GM19240 (cell line): ENCODE measurements at regions not wholly inside any gene's neighbourhood (a gene's known extent, or its start where the extent isn't known, plus 50 kb on each side); places are given as distances from the start of the nearest gene placed in this dataset.

ENCODE experiments used
- DNase-seq: peaks from one replicate; pipeline ENCODE4 v3.0.0; 2011; ENCODE audit warnings: low spot score; ENCODE audit not compliant: insufficient read length

DNA sequence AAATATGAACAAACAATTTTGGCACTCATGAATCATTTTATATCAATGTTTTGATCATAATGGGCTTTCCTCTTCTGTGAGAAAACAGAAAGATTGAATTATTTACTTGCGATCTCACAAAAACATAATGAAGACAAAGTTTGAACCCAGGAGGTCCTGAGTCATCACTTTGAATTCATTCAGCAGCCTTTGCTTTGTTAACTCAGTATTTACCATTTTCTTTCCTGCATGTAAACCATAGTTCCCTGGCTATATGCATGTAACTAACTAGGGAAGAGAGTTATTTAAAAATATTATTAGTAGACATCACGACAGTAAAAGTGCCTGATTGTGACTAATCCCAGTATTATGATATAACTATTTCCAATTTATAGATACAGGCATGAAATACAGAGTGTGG lies 1026.2 kb downstream of the PLOD2 start:
- no peak for DNase-seq

GRCh38 chr3:145144361-145144760 lies 1016.6 kb downstream of the PLOD2 start:
- DNase-seq: no peak

DNA sequence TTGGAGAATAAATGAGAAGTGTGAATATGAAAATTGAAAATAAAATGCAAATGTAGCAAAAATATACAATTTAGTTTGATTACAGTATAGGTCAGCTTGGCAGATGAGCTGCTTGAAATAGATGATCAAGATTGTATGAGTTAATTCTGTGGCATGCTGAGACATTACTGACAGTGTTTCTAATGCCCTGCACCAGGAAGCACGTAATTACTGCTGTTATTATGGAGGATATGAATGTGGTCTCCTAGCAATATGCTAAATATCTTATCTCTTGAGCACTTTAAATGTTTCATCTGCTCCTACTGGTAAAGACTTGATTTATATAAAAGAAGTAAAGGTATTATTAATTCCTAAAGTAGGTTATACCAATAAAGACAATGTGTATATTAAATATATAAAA lies 1015.5 kb downstream of the PLOD2 start:
- no peak for DNase-seq

DNA sequence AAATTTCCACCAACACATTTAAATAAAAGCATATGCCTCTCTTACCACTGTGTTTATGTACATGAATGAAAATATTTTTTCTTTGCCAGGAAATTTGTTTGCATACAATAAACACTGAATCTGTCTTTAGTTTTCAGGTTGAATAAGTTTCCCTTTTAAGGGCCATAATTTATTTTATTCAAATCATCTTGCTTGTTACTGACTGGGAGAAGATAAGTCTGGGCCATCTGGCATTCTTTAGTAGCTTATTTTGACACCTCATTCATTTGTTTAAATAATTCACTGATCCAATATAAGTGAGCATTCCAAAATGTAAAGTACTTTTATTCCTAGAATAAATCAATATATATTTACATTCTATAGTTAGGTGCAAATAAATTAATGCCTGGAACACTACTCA lies 1001.3 kb downstream of the PLOD2 start:
- no peak for DNase-seq

- no peak for DNase-seq
These were observed 990.9 kb downstream of the PLOD2 start for GRCh38 chr3:145170121-145170520.

DNA sequence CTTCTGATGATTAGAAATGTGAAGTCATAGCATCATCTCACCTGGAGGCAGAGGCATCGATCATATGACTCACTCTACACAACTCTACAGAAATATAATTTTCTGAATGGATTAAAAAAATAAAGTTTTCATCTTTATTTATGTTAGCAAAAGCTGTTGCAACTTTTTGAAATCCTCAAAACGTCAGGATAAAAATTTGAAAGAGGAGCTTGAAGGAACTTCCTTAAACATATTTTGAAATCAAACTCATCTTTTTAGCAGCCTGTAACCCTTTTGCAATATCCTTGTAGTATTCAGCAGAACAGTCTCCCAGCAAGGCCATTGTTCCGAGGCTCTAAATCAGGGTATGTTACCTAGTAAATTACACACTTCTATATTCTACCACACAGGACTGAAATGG lies 985.4 kb downstream of the PLOD2 start:
- no peak for DNase-seq

DNA sequence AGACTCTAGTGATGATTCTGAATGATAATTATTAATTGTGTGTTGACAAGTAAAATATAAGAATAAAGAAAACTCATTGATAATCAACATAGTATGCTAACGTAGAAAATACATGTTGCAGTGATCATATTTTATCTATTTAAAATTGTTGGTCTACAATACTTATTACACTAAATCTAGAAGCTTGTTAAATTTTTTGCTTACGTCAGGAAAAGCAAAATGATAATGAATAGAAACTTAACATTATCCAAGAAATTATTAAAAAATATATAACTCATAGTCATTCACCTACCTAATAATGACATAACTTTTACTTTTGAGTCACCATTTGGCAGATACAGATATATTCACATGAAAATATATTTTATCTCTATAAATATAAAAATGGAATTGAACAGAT lies 984.1 kb downstream of the PLOD2 start:
- no peak for DNase-seq

GRCh38 chr3:145177828-145178227 lies 983.2 kb downstream of the PLOD2 start:
- DNase-seq: no peak

DNA sequence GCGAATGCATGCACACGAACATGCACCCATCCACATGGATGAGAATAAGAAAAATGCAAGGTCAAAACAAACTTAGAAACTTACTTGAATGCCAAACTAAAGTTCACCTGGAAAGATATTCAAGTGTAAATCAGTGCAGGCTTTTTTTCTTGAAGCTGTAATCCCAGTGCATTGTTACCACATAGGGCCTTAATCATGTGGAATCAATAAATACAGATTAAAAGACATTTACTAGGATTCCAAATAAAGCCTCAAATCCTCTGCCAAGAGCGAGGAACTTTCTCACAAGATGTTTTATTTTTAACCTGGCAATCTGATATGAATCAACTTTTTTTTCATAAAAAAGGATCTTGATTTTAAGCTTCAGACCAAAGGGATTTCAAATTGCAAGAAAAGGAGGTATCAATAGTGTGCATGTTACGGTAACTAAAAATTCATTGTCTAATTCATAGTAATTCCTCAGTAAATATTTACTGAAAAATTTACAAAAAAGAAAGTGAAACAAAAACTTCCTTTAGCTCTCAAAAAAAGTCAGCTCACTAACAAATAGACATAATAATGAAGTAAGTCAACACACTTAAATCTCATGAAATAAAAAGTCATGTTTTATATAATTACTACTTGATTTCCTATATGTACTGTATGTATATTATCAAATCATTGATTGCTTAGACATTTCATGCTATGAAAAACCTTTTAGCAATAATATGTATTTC lies 978.6 kb downstream of the PLOD2 start:
- no peak for DNase-seq

- no peak for DNase-seq
These were observed 977.7 kb downstream of the PLOD2 start for GRCh38 chr3:145183261-145183660.

GRCh38 chr3:145188079-145188770 lies 972.8 kb downstream of the PLOD2 start:
- DNase-seq: no peak

DNA sequence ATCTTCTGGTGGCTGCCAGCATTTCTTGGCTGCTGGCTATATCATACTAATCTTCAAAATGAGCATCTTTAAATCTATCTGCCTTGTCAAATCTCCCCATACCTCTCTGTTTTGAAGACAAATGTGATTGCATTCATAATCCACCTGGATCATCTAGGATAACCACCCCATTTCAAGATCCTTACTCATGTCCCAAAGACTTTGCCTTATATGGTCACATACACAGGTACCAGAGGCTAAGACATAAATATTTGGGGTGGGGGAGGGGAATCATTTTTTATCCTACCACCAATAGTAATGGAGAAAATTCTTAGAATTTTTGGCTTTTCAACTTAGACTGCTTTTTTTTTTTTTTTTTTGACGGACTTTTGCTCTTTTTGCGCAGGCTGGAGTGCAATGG lies 970.8 kb downstream of the PLOD2 start:
- no peak for DNase-seq

- DNase-seq: no peak
These were observed 970.2 kb downstream of the PLOD2 start for GRCh38 chr3:145190761-145191160.

DNA sequence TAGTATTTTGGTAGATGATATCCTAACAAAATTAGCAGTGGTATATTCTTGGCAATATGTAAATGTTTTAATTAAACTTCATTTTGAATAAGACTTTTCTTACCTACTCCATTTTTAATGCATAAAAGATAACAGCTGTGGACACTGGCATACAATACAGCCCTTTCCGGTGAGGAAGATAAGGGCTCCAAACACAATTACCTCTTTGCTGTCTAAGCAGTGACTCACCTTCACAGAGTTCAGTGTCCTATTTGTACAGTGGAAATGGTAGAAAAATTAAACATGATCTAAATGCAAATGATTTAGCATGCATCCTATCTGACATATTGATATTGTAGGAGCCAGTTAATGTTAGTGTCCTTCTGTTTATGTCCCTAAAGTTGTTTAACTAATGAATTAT lies 969.4 kb downstream of the PLOD2 start:
- DNase-seq: no peak

- no peak for DNase-seq
These were observed 963.7 kb downstream of the PLOD2 start for GRCh38 chr3:145197051-145197820.

GRCh38 chr3:145197821-145198220 lies 963.2 kb downstream of the PLOD2 start:
- DNase-seq: no peak

GRCh38 chr3:145209561-145209960 lies 951.4 kb downstream of the PLOD2 start:
- no peak for DNase-seq

GRCh38 chr3:145219355-145220235 lies 941.4 kb downstream of the PLOD2 start:
- DNase-seq: no peak

GRCh38 chr3:145224886-145225285 lies 936.1 kb downstream of the PLOD2 start:
- no peak for DNase-seq

GRCh38 chr3:145243875-145244274 lies 917.1 kb downstream of the PLOD2 start:
- no peak for DNase-seq

DNA sequence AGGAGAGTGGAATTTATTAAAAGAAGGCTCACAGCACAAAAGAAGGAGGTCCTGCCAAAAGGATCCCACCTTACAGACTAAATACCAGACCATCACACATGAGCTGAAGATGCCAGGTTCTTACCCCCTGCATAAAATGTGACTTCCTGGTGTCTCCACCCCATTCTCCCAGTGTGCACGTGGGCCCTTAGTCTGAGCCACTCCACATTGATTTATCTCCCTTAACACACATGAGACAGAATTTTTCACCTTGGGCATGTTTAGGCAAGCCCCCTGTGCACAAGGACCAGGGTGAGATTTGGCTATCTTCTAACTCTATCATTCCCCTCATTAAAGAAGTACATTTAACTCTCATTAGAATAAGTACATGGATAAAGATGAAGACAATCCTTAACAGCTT lies 916.7 kb downstream of the PLOD2 start:
- DNase-seq: no peak
